Right atrium auricular region (tissue), 2 donors: ENCODE measurements at regions not wholly inside any gene's neighbourhood (a gene's known extent, or its start where the extent isn't known, plus 50 kb on each side); places are given as distances from the start of the nearest gene placed in this dataset.

Experiments
- DNase-seq: peaks from one replicate; pipeline ENCODE4 v3.0.0-alpha.2; 2019; ENCODE audit warnings: low spot score
- H3K27ac ChIP-seq, 2 donors: fragments of 200-600 bp; sonication (generic); 1 replicate in 1 of 2; 2 replicates in 1 of 2; pipeline ENCODE4 v1.5.1; 2016 to 2019
- H3K27me3 ChIP-seq, 2 donors: fragments of 200-600 bp; sonication (generic); one replicate each; pipeline versions ENCODE4 v1.5.1 to v1.6.0; 2017 to 2019
- H3K36me3 ChIP-seq: fragments of 200-600 bp; sonication (generic); one replicate; pipeline ENCODE4 v1.5.1; 2016
- H3K4me1 ChIP-seq, 2 donors: fragments of 200-600 bp; sonication (generic); one replicate each; pipeline versions ENCODE4 v1.5.1 to v1.6.0; 2017 to 2019
- H3K4me3 ChIP-seq, 2 donors: fragments of 200-600 bp; sonication (generic); 1 replicate in 1 of 2; 2 replicates in 1 of 2; pipeline ENCODE4 v1.5.1; 2017 to 2019; ENCODE audit warnings: mild to moderate bottlenecking in 1 of 2, moderate library complexity in 1 of 2
- H3K9me3 ChIP-seq, 2 donors: fragments of 200-600 bp; sonication (generic); one replicate each; pipeline ENCODE4 v1.5.1; 2019
- CTCF ChIP-seq, 2 donors: fragments of 200-600 bp; sonication (generic); IDR thresholded peaks; one replicate each; pipeline ENCODE4 v1.5.1; 2019; ENCODE audit warnings: antibody characterized with exemption in 2 of 2

DNA sequence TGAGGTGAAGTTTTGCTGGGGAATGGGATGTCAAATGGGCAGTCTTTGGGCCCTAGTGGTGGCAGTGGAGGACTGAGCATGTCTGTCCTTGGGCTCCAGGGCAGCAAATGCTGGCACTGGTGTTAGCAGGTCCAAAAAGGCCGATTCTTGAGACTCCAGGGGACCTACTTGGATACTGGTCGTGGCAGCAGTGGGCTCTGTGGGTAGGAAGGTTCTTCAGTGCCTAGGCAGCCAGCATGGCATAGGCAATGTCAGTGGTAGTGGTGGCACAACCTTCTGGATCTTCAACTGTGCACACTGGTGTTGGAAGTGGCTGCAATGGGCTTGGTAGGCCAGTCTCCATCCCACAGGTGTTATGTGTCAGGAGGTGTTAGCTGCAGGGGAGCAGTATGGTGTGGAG is 334.7 kb upstream of the KITLG start:
- Histone ChIP-seq H3K4me3 (no peak overlapping the region), H3K27me3 (no peaks in the 10 kb centered on the region), H3K9me3 (peaks cover 0 to 31% of the 10 kb centered on the region in 2 donors), H3K36me3 (no peaks in the 10 kb centered on the region), H3K4me1 (no peaks in the 10 kb centered on the region), H3K27ac (no peak overlapping the region)
- no peak for DNase-seq
- no peak for TF ChIP-seq CTCF (IDR thresholded peaks at IDR 0.05)

DNA sequence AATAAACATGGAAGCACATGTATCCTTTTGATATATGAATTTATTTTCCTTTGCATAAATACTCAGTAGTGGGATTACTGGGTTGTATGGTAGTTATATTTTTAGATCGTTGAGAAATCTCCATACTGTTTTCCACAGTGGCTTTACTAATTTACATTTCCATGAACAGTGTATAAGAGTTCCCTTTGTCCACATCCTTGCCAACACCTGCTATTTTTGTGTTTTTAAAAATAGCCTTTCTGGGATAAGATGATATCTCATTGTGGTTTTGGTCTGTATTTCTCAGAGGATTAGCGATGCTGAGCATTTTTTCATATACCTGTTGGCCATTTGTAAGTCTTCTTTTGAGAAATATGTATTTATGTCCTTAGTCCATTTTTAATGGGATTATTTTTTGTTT is 329.2 kb upstream of the KITLG start:
- no peaks in the 10 kb centered on the region for H3K36me3 ChIP-seq
- TF ChIP-seq CTCF (IDR thresholded peaks at IDR 0.05), result no peak
- peaks cover 0 to 28% of the 10 kb centered on the region in 2 donors for H3K9me3 ChIP-seq
- H3K4me3 ChIP-seq, result no peak overlapping the region
- H3K27me3 ChIP-seq, result no peaks in the 10 kb centered on the region
- no peak overlapping the region for H3K27ac ChIP-seq
- H3K4me1 ChIP-seq, result no peaks in the 10 kb centered on the region
- DNase-seq, result no peak

DNA sequence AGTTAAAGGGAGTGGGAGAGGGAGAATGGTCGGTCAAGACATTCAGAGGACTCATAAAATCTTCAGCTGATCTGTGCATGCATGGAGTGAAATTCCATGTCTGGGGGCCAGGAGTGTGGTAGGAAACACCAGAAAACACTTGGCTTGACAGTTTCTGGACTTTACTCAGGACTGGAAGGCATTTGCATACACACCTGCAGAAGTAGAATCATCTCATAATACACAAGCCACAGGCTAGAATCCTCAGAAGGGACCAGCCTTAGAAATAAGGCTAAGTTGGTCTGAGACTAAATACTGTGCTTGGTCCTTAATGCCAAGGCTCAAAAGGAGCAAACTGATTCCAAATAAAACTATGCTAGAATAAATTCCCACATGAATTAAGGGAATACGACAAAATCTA is 328.1 kb upstream of the KITLG start:
- no peak for TF ChIP-seq CTCF (IDR thresholded peaks at IDR 0.05)
- Histone ChIP-seq H3K9me3 (peaks cover 0 to 16% of the 10 kb centered on the region in 2 donors), H3K27ac (no peak overlapping the region), H3K4me3 (no peak overlapping the region), H3K36me3 (no peaks in the 10 kb centered on the region), H3K27me3 (no peaks in the 10 kb centered on the region), H3K4me1 (no peaks in the 10 kb centered on the region)
- no peak for DNase-seq

- DNase-seq, result no peak
- H3K27ac ChIP-seq, result no peak overlapping the region
- H3K4me3 ChIP-seq, result no peak overlapping the region
- no peaks in the 10 kb centered on the region for H3K27me3 ChIP-seq
- no peaks in the 10 kb centered on the region for H3K4me1 ChIP-seq
- no peaks in the 10 kb centered on the region for H3K36me3 ChIP-seq
- TF ChIP-seq CTCF (IDR thresholded peaks at IDR 0.05), result no peak
- H3K9me3 ChIP-seq, result no peaks in the 10 kb centered on the region
These were observed 324.4 kb upstream of the KITLG start for GRCh38 chr12:88904705-88905104.

DNA sequence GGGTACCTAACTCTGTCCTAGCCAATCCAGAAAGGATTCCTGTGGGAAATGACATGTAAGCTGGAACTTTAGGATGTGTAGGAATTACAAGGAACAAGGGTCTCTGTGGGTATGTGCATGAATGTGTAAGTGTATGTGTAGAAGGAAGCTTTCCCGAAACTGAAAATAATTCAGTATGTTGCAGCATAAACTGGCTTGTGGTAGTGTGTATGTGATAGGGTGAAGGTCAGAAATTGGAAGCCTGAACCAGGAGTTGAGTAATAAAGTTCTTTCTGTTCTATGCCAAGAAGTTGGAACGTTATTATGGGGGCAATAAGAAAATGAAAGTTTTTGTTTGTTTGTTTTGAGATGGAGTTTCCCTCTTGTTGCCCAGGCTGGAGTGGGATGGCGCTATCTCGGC is 323.1 kb upstream of the KITLG start:
- no peak overlapping the region for H3K4me3 ChIP-seq
- no peaks in the 10 kb centered on the region for H3K27me3 ChIP-seq
- H3K36me3 ChIP-seq, result no peaks in the 10 kb centered on the region
- no peak for DNase-seq
- TF ChIP-seq CTCF (IDR thresholded peaks at IDR 0.05), result no peak
- H3K9me3 ChIP-seq, result no peaks in the 10 kb centered on the region
- no peaks in the 10 kb centered on the region for H3K4me1 ChIP-seq
- no peak overlapping the region for H3K27ac ChIP-seq

GRCh38 chr12:88897723-88898122 is 317.5 kb upstream of the KITLG start:
- Histone ChIP-seq H3K4me1 (no peaks in the 10 kb centered on the region), H3K9me3 (no peaks in the 10 kb centered on the region), H3K27ac (no peak overlapping the region), H3K27me3 (no peaks in the 10 kb centered on the region), H3K36me3 (no peaks in the 10 kb centered on the region), H3K4me3 (no peak overlapping the region)
- no peak for TF ChIP-seq CTCF (IDR thresholded peaks at IDR 0.05)
- no peak for DNase-seq
